Activated CD4-positive, alpha-beta memory T cell treated with anti-CD3 and anti-CD28 coated beads for 36 hours (primary cell): ENCODE measurements at regions not wholly inside any gene's neighbourhood (a gene's known extent, or its start where the extent isn't known, plus 50 kb on each side); places are given as distances from the start of the nearest gene placed in this dataset.

Experiments used
- CTCF ChIA-PET: fragments of 350-600 bp; sonication (Branson Sonifier 250); formaldehyde crosslinking; loops from one replicate; lab custom pipeline; 2021; ENCODE audit warnings: antibody characterized with exemption, inconsistent platforms; lab: Charles Lee
- POLR2A ChIA-PET: fragments of 350-600 bp; sonication (Branson Sonifier 250); formaldehyde crosslinking; loops from one replicate; lab custom pipeline; 2021; ENCODE audit warnings: antibody characterized with exemption; lab: Charles Lee
- DNase-seq: peaks from one replicate; pipeline ENCODE4 v3.0.0-alpha.2; 2020
- H3K27ac Mint-ChIP-seq: one replicate; pipeline ENCODE4 v1.8.0; 2021; ENCODE audit warnings: mixed read lengths
- H3K27me3 Mint-ChIP-seq: one replicate; pipeline ENCODE4 v1.8.0; 2021; ENCODE audit warnings: mixed read lengths
- H3K36me3 Mint-ChIP-seq: one replicate; pipeline ENCODE4 v1.8.0; 2021; ENCODE audit warnings: mixed read lengths
- H3K4me1 Mint-ChIP-seq: one replicate; pipeline ENCODE4 v1.8.0; 2021; ENCODE audit warnings: low read depth, mixed read lengths
- H3K4me3 Mint-ChIP-seq: one replicate; pipeline ENCODE4 v1.8.0; 2021; ENCODE audit warnings: mild to moderate bottlenecking, mixed read lengths
- H3K9me3 Mint-ChIP-seq: one replicate; pipeline ENCODE4 v1.8.0; 2021; ENCODE audit warnings: mixed read lengths
- intact Hi-C: fragments of 100-400 bp; cut with micrococcal nuclease; formaldehyde crosslinking; loops from one replicate; pipeline ENCODE4 v1.15.1; 2023

- intact Hi-C loops, result no loop called here
- H3K9me3 Mint-ChIP-seq, result no peaks in the 10 kb centered on the region
- ChIA-PET CTCF (no interaction called here), POLR2A (no interaction called here)
- no peak for DNase-seq
- H3K4me1 Mint-ChIP-seq, result no peaks in the 10 kb centered on the region
- H3K27ac Mint-ChIP-seq, result no peak overlapping the region
- no peak overlapping the region for H3K4me3 Mint-ChIP-seq
- no peaks in the 10 kb centered on the region for H3K27me3 Mint-ChIP-seq
- H3K36me3 Mint-ChIP-seq, result no peaks in the 10 kb centered on the region
Measured at GRCh38 chr9:29773676-29774075, 2200.4 kb upstream of the C9orf72 start.

- Mint-ChIP-seq H3K27me3 (no peaks in the 10 kb centered on the region), H3K9me3 (no peaks in the 10 kb centered on the region), H3K4me3 (no peak overlapping the region), H3K27ac (no peak overlapping the region), H3K36me3 (no peaks in the 10 kb centered on the region), H3K4me1 (no peaks in the 10 kb centered on the region)
- ChIA-PET CTCF (no interaction called here), POLR2A (no interaction called here)
- intact Hi-C loops, result no loop called here
- no peak for DNase-seq
Measured at GRCh38 chr9:29775491-29775890, 2202.2 kb upstream of the C9orf72 start.

GRCh38 chr9:29778281-29778849, 2205.1 kb upstream of the C9orf72 start:
- Mint-ChIP-seq H3K9me3 (no peaks in the 10 kb centered on the region), H3K4me1 (no peaks in the 10 kb centered on the region), H3K36me3 (no peaks in the 10 kb centered on the region), H3K4me3 (no peak overlapping the region), H3K27me3 (no peaks in the 10 kb centered on the region), H3K27ac (no peak overlapping the region)
- DNase-seq, result no peak
- ChIA-PET CTCF (interaction anchor here (0.6 kb wide), 1 partner anchor 1892 kb away, joined by 3 read pairs; no protein-coding TSS in a partner anchor), POLR2A (no interaction called here)
- intact Hi-C loops, result no loop called here

GRCh38 chr9:29793970-29794369, 2220.7 kb upstream of the C9orf72 start:
- Mint-ChIP-seq H3K9me3 (peaks cover 2% of the 10 kb centered on the region), H3K36me3 (no peaks in the 10 kb centered on the region), H3K27ac (no peak overlapping the region), H3K27me3 (no peaks in the 10 kb centered on the region), H3K4me3 (no peak overlapping the region), H3K4me1 (no peaks in the 10 kb centered on the region)
- ChIA-PET CTCF (no interaction called here), POLR2A (no interaction called here)
- DNase-seq, result no peak
- intact Hi-C loops, result no loop called here

DNA sequence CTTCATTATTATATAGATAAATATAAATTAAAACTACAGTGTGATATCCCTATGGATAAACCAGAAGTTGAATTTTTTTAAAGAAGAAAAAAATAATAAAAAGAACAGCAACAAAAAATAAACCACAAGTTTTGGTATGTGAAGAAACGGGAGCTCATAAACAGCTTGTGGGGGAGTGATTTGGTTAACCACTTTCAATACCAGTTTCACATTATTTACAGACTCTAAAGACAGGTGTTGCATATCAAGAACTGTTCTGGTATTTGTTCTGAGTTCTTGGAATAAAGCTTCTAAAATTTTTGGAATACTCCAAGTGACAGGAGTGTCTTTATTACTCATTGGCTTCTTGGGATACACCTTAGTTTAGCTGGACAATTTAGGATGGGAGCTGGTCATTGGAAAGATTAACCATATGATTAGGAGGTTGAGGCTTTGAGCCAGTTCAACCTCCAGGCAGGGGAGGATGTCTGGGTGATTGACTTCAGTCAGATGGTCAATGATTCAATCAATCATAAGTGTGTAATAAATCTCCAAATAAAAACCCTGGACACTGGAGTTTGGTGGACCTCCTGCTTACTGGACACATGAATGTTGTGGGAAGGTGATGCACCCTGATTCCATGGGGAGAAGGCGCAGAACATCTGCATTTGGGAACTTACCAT, 2223.1 kb upstream of the C9orf72 start:
- no peaks in the 10 kb centered on the region for H3K36me3 Mint-ChIP-seq
- peaks cover 2% of the 10 kb centered on the region for H3K9me3 Mint-ChIP-seq
- DNase-seq, result no peak
- H3K4me3 Mint-ChIP-seq, result no peak overlapping the region
- CTCF ChIA-PET, result no interaction called here
- intact Hi-C loops, result no loop called here
- H3K27me3 Mint-ChIP-seq, result no peaks in the 10 kb centered on the region
- H3K27ac Mint-ChIP-seq, result no peak overlapping the region
- POLR2A ChIA-PET, result no interaction called here
- no peaks in the 10 kb centered on the region for H3K4me1 Mint-ChIP-seq

DNA sequence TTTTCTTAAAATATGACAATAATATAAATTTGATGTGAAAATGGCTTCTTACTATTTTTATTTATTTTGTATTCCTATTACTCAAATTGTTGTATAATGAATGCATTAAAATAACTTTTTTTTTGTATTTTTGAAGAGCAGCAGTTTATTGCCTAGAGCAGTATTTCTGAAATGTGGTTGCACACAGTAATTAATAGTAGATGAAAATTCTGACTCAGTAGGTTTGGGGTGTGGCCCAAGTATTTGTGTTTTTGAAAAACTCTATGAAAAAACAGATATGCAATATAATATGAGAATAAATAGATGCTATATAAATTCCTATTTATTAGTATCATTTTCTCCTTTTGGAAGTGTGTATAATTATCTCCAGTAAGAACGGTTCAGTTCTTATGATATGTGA, 2225.3 kb upstream of the C9orf72 start:
- Mint-ChIP-seq H3K27ac (no peak overlapping the region), H3K36me3 (no peaks in the 10 kb centered on the region), H3K27me3 (no peaks in the 10 kb centered on the region), H3K4me3 (no peak overlapping the region), H3K4me1 (no peaks in the 10 kb centered on the region), H3K9me3 (peaks cover 2% of the 10 kb centered on the region)
- CTCF ChIA-PET, result no interaction called here
- POLR2A ChIA-PET, result no interaction called here
- intact Hi-C loops, result no loop called here
- DNase-seq, result no peak

DNA sequence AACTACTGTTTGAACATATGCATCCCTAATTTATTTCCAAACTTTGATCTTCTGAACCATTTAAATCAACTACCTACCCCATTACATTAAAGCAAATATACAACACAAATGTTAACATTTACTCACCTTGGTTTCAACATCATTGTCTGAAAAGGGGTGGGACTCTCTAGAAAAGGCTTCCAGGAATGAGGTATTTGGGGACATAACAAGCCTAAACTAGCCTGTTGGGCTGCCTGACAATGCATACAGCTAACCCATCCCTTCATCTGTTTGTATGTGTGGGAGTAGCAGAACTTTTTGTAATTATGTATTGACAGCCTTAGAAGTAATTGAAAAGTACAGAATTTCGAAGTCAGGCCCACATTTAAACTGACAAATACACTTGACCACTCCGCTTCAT, 2225.9 kb upstream of the C9orf72 start:
- H3K27me3 Mint-ChIP-seq, result no peaks in the 10 kb centered on the region
- H3K27ac Mint-ChIP-seq, result no peak overlapping the region
- H3K9me3 Mint-ChIP-seq, result peaks cover 2% of the 10 kb centered on the region
- intact Hi-C loops, result no loop called here
- no peaks in the 10 kb centered on the region for H3K36me3 Mint-ChIP-seq
- DNase-seq, result no peak
- no peaks in the 10 kb centered on the region for H3K4me1 Mint-ChIP-seq
- ChIA-PET POLR2A (no interaction called here), CTCF (no interaction called here)
- H3K4me3 Mint-ChIP-seq, result no peak overlapping the region

DNA sequence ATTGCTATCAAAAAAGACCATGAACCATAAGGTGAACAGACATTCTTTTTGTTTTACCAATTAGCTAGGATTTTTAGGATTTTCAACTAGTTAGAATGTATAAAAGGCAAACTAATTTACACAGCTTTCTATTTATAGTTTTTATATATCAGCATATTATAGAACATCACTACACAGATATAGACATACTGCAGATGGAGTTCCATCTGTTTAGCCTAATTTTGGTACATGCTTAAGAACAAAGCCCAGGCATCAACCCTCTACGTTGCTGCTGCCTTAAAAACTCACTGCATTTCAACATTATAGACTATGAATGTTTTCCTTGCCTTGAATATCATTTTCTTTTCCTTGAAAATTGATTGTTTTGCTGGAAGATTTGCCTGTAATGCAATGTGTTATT, 2227.5 kb upstream of the C9orf72 start:
- H3K27me3 Mint-ChIP-seq, result no peaks in the 10 kb centered on the region
- ChIA-PET POLR2A (no interaction called here), CTCF (no interaction called here)
- H3K9me3 Mint-ChIP-seq, result peaks cover 2% of the 10 kb centered on the region
- H3K27ac Mint-ChIP-seq, result no peak overlapping the region
- DNase-seq, result no peak
- H3K4me3 Mint-ChIP-seq, result no peak overlapping the region
- H3K4me1 Mint-ChIP-seq, result no peaks in the 10 kb centered on the region
- intact Hi-C loops, result no loop called here
- H3K36me3 Mint-ChIP-seq, result no peaks in the 10 kb centered on the region

DNA sequence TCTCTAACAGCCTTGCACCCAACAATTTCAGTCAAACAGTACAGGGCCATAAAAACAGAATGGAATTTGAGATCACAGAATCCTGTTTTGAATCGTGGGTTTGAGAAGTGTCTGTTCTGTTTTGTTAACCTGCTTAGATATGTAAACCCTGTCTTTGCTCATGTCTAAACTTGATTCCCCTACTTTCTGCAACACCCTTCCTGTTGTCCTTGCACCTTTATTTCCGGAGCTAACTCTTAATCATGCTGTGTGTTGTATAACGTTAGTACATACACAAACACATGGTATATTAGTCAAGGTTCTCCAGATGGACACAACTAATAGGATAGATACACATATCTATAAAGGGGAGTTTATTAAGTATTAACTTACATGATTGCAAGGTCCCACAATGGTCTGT, 2229.2 kb upstream of the C9orf72 start:
- Mint-ChIP-seq H3K27me3 (no peaks in the 10 kb centered on the region), H3K36me3 (no peaks in the 10 kb centered on the region), H3K9me3 (no peaks in the 10 kb centered on the region), H3K27ac (no peak overlapping the region), H3K4me3 (no peak overlapping the region), H3K4me1 (no peaks in the 10 kb centered on the region)
- POLR2A ChIA-PET, result no interaction called here
- CTCF ChIA-PET, result no interaction called here
- DNase-seq, result no peak
- intact Hi-C loops, result no loop called here

DNA sequence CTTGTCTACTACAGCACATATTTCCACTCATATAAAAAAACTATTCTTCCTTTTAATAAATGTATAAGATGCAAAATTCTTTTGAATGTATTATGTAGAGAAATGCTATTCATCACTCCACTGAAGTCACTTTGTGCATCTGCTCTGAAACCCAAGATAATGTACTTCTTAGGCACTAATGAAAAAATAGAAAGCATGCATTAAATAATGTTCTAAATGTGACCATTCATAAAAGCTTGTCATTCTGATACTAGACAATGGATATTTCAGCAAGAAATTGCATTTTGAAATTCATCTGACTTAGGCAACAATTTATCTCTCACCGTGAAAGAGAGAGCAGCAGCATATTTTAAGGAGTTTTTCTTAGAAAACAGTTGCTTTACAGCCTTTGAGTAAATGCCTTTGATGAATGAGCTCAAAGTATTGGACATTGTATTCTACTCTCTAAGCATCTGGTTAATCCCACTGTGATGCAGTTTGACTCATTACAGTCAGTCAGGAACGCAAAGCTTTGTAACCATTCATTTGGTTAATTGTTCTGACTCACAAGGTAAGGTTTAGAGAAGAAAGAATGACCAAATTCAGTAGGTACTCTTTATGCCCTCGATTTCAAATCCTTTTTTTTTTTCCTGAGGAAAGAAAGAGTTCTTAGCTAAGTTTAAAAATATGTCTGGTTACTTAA, 2233.8 kb upstream of the C9orf72 start:
- no peak overlapping the region for H3K4me3 Mint-ChIP-seq
- peaks cover 8% of the 10 kb centered on the region for H3K9me3 Mint-ChIP-seq
- intact Hi-C loops, result no loop called here
- no peak overlapping the region for H3K27ac Mint-ChIP-seq
- ChIA-PET POLR2A (no interaction called here), CTCF (no interaction called here)
- no peaks in the 10 kb centered on the region for H3K4me1 Mint-ChIP-seq
- no peaks in the 10 kb centered on the region for H3K36me3 Mint-ChIP-seq
- no peaks in the 10 kb centered on the region for H3K27me3 Mint-ChIP-seq
- DNase-seq, result no peak

DNA sequence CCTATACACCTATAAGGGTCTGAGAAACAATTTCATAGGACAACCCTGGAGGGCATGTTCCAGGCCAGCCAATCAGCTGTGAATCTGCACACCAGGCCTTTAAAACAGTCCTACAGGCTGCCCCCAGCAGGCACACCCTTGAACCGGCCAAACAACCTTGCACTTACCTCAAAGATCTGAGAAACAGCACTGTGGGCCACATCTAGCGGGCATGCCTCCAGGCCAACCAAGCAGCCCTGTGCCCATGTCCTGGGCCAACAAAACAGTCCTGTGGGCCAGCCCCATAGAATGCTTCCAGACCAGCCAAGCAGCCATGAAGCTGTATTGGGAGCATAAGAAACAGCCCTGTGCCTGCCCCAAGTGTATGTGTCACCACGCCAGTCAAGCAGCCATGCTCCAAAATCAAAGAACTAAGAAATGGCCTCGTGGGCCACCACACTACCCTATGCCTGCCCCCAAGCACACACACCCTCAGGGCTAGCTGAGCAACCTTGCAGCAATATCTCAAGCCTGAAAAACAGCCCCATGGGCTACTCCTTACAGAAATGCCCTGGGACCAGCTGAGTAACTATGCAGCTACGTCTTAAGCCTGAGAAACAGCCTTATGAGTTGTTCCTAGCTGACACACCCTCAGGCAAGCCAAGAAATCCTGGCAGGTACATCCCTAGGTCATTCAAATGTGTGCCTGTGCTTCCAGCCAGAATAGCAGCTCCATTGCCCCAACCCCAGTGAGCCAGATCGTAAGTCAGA, 2243.8 kb upstream of the C9orf72 start:
- ChIA-PET CTCF (no interaction called here), POLR2A (no interaction called here)
- Mint-ChIP-seq H3K4me1 (no peaks in the 10 kb centered on the region), H3K27ac (no peak overlapping the region), H3K36me3 (no peaks in the 10 kb centered on the region), H3K27me3 (no peaks in the 10 kb centered on the region), H3K9me3 (peaks cover 24% of the 10 kb centered on the region), H3K4me3 (no peak overlapping the region)
- no peak for DNase-seq
- intact Hi-C loops, result no loop called here

DNA sequence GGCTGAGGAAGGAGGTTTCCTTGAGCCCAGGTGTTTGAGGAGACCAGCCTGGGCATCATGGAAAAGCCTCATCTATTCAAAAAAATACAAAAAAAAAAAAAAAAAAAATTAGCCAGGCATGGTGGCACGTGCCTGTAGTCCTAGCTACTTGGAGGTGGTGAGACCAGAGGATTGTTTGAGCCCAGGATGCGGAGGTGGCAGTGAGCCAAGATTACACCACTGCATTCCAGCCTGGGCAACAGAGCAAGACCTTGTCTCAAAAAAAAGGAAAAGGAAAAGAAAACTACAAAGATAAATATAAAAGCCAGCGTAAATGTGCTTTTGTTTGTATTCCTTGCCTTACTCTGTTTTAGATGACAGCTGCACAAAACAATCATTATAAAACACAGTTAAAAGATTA, 2249.2 kb upstream of the C9orf72 start:
- Mint-ChIP-seq H3K27ac (no peak overlapping the region), H3K36me3 (no peaks in the 10 kb centered on the region), H3K27me3 (no peaks in the 10 kb centered on the region), H3K4me3 (no peak overlapping the region), H3K4me1 (no peaks in the 10 kb centered on the region), H3K9me3 (peaks cover 39% of the 10 kb centered on the region)
- no peak for DNase-seq
- CTCF ChIA-PET, result no interaction called here
- intact Hi-C loops, result no loop called here
- POLR2A ChIA-PET, result no interaction called here
